ENCODE measurements at regions not wholly inside any gene's neighbourhood (a gene's known extent, or its start where the extent isn't known, plus 50 kb on each side); places are given as distances from the start of the nearest gene placed in this dataset.
"Not testable (repeated sequence)": the region's sequence is repeated elsewhere in the genome, so short reads cannot be mapped to it uniquely, and the experiment has no call there.

- no peak for TF ChIP-seq CTCF (IDR thresholded peaks at IDR 0.05; ENCODE audit: insufficient read depth, low read length, poor library complexity, severe bottlenecking)
- Histone ChIP-seq H3K36me3 (ENCODE audit: control insufficient read depth, insufficient read depth, low read length) (no peaks in the 10 kb centered on the region), H3K4me3 (ENCODE audit: low read depth, low read length) (no peak overlapping the region), H3K27me3 (ENCODE audit: control insufficient read depth, insufficient read depth, low read length) (no peaks in the 10 kb centered on the region)
- no peak for DNase-seq (ENCODE audit: low read depth)
These were observed 394.6 kb upstream of the TPM1 start for GRCh38 chr15:62647843-62648505.

DNA sequence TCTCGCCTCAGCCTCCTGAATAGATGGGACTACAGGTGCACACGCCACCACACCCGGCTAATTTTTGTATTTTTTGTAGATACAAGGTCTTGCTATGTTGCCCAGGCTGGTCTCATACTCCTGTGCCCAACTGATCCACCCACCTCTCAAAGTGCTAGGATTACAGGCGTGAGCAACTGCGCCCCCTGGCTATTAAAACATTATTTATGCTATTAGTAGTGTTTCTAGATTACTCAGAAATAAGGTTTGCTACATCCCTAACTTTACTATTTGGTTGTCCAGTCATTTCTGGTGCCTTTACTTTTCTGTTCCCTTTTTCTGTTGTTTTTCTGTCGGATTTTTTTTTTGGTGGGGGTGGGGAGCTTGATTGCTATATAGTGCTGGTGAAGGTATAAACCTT lies 393.6 kb upstream of the TPM1 start:
- no peak overlapping the region for H3K4me3 ChIP-seq (ENCODE audit: low read depth, low read length)
- no peak for DNase-seq (ENCODE audit: low read depth)
- H3K36me3 ChIP-seq (ENCODE audit: control insufficient read depth, insufficient read depth, low read length) = no peaks in the 10 kb centered on the region
- no peak for TF ChIP-seq CTCF (IDR thresholded peaks at IDR 0.05; ENCODE audit: insufficient read depth, low read length, poor library complexity, severe bottlenecking)
- H3K27me3 ChIP-seq (ENCODE audit: control insufficient read depth, insufficient read depth, low read length) = no peaks in the 10 kb centered on the region

DNA sequence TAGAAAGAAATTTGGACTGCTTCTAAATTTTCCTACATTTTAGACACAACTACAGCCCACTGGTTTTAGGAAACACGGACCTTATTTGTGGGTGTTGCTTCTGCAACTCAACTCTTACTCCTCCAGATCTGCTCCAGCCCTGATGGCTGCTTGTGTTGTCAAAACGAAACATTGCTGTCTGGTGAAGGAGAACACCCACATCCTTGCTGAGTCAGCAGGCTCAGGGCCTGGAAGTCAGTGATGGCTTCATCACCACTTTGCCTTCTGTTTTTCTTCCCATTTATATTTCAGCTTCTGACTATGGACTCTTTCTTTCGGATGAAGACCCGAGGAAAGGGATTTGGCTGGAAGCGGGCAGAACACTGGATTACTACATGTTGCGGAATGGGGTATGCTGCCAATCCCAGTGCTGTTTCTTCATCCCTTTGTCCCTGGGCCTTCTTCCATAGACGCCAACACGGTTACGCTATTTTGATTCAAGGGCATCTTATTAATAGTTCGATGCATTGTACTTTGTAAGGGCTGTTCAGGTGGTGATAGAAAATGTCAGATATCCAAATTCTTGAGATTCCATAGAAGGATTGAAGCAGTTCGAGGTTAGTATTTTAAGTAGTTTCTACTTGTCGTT lies 392.6 kb upstream of the TPM1 start:
- peak; percentile 75 for DNase-seq (ENCODE audit: low read depth)
- no peaks in the 10 kb centered on the region for H3K36me3 ChIP-seq (ENCODE audit: control insufficient read depth, insufficient read depth, low read length)
- TF ChIP-seq CTCF (IDR thresholded peaks at IDR 0.05; ENCODE audit: insufficient read depth, low read length, poor library complexity, severe bottlenecking) = no peak
- H3K4me3 ChIP-seq (ENCODE audit: low read depth, low read length) = no peak overlapping the region
- no peaks in the 10 kb centered on the region for H3K27me3 ChIP-seq (ENCODE audit: control insufficient read depth, insufficient read depth, low read length)

- no peaks in the 10 kb centered on the region for H3K36me3 ChIP-seq (ENCODE audit: control insufficient read depth, insufficient read depth, low read length)
- no peak for DNase-seq (ENCODE audit: low read depth)
- H3K4me3 ChIP-seq (ENCODE audit: low read depth, low read length) = no peak overlapping the region
- no peaks in the 10 kb centered on the region for H3K27me3 ChIP-seq (ENCODE audit: control insufficient read depth, insufficient read depth, low read length)
- TF ChIP-seq CTCF (IDR thresholded peaks at IDR 0.05; ENCODE audit: insufficient read depth, low read length, poor library complexity, severe bottlenecking) = no peak
These were observed 389.4 kb upstream of the TPM1 start for GRCh38 chr15:62653122-62653521.

GRCh38 chr15:62656071-62656470 lies 386.5 kb upstream of the TPM1 start:
- TF ChIP-seq CTCF (IDR thresholded peaks at IDR 0.05; ENCODE audit: insufficient read depth, low read length, poor library complexity, severe bottlenecking) = no peak
- Histone ChIP-seq H3K27me3 (ENCODE audit: control insufficient read depth, insufficient read depth, low read length) (no peaks in the 10 kb centered on the region), H3K4me3 (ENCODE audit: low read depth, low read length) (no peak overlapping the region), H3K36me3 (ENCODE audit: control insufficient read depth, insufficient read depth, low read length) (no peaks in the 10 kb centered on the region)
- DNase-seq (ENCODE audit: low read depth) = no peak

- not testable (repeated sequence) for DNase-seq (ENCODE audit: low read depth); H3K27me3 ChIP-seq (ENCODE audit: control insufficient read depth, insufficient read depth, low read length); H3K4me3 ChIP-seq (ENCODE audit: low read depth, low read length); H3K36me3 ChIP-seq (ENCODE audit: control insufficient read depth, insufficient read depth, low read length)
These were observed 385.0 kb upstream of the TPM1 start for GRCh38 chr15:62657501-62657900.

Measured in kidney epithelial cell (primary cell).